Ectodermal cell (in vitro differentiated cells): ENCODE measurements at regions not wholly inside any gene's neighbourhood (a gene's known extent, or its start where the extent isn't known, plus 50 kb on each side); places are given as distances from the start of the nearest gene placed in this dataset.

Experiments used
- H3K27ac ChIP-seq: 2 replicates; pipeline ENCODE4 v1.7.0; 2013; ENCODE audit warnings: mild to moderate bottlenecking, low read depth, low read length; ENCODE audit not compliant: insufficient read depth, poor library complexity, severe bottlenecking
- H3K27me3 ChIP-seq: 2 replicates; pipeline ENCODE4 v1.7.0; 2013; ENCODE audit warnings: mild to moderate bottlenecking, low read length; ENCODE audit not compliant: insufficient read depth, control insufficient read depth, poor library complexity, severe bottlenecking
- H3K36me3 ChIP-seq: one replicate; pipeline ENCODE4 v1.7.0; 2013; ENCODE audit warnings: low read length; ENCODE audit not compliant: control insufficient read depth, insufficient read depth
- H3K4me1 ChIP-seq: one replicate; pipeline ENCODE4 v1.7.0; 2013; ENCODE audit warnings: low read length; ENCODE audit not compliant: control insufficient read depth, insufficient read depth
- H3K4me3 ChIP-seq: 2 replicates; pipeline ENCODE4 v1.7.0; 2013; ENCODE audit warnings: low read depth, low read length, control low read depth; ENCODE audit not compliant: insufficient read depth
- H3K9me3 ChIP-seq: 2 replicates; pipeline ENCODE4 v1.7.0; 2013; ENCODE audit warnings: mild to moderate bottlenecking, low read length, moderate library complexity; ENCODE audit not compliant: control insufficient read depth
- WGBS, 2 experiments: methylation state at CpG; one replicate each; pipeline ENCODE4 v1.1.7; 2013; ENCODE audit warnings: missing lambda C conversion rate in 2 of 2; 5-methylcytosine and 5-hydroxymethylcytosine counted together

DNA sequence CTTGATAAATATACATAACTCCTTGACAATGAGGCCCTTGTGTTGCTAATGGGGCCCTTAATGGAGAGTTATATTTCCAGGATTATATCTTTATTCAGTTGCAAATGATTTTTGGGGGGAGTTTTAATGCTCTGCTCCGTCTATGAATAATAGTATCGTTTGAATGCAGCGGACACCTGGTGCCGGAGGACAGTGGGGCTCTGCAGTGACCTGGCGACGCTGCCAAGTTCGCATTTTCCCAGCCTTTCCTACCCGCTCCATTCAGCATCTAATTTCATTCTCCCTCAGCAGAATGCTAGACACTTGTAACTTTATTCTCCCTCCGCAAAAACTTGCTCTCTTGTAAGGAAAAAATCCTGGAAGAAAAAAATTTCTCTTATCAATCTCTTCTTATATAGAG, 257.6 kb upstream of the SALL3 start:
- H3K9me3 ChIP-seq: no peaks in the 10 kb centered on the region
- no peak overlapping the region for H3K4me3 ChIP-seq
- no peaks in the 10 kb centered on the region for H3K36me3 ChIP-seq
- H3K27me3 ChIP-seq: peaks cover 9% of the 10 kb centered on the region
- H3K4me1 ChIP-seq: peaks cover 12% of the 10 kb centered on the region
- H3K27ac ChIP-seq: no peak overlapping the region
- 40 to 42% methylated on average over 8 to 9 of the region's 9 CpGs for WGBS, 2 experiments

DNA sequence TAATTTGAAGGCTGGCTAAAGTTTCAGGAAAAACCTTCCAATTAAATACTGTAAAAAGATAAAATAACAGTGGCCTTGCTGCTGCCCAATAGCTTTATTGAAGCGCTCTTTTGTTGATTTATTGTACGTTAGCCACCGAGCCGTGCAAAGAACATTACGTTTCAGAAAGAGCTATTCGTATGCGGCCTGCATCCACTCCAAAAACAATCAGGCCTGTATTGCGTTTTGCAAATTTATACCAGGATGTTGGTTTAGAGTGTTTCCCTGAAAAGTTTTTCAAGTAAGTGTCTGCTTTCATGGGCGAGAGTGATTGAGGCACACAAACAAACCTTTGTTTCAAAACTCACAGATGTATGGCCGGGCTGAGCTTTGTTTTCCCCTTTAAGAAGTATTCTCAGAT, 257.2 kb upstream of the SALL3 start:
- Histone ChIP-seq H3K4me1 (peaks cover 12% of the 10 kb centered on the region), H3K9me3 (no peaks in the 10 kb centered on the region), H3K36me3 (no peaks in the 10 kb centered on the region), H3K27me3 (peaks cover 9% of the 10 kb centered on the region), H3K4me3 (no peak overlapping the region), H3K27ac (no peak overlapping the region)
- 58 to 65% methylated on average over 9 to 10 of the region's 10 CpGs for WGBS, 2 experiments

DNA sequence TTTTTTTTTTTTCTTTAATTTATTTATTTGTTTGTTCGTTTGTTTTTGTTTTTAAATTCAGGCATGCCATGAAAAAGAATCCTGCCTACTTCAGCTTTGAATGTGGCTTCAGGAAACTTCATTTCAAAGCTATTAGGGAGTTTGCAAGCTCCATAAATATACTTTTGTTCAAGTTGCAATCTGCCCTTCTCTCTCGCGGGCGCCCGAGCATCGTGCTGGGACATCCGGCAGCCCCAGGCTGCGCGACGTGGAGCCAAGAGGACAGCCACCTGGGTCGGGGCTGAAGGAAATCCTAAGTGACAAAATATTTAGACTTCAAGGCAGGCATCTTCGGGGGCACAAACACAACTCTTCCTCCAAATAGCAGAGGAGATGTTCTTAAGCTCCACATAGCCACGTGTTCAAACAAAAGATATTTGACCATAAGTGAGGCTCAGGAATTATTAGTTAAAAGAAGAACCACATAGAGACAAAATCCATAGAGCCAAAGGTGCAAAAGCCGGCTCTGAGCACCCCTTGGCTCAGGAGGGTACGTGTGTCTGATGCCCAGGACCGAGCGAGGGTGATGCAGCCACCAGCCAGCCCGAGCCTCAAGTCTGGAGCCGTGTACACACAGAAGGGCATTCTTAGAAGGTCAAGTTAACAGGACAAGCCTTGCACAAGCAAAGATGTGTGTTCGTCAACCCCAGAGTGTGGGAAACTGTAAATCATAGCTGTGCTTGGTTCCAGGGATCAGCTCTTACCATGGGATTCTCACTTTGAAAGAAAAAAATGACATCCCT, 256.5 kb upstream of the SALL3 start:
- Histone ChIP-seq H3K4me1 (peaks cover 12% of the 10 kb centered on the region), H3K27me3 (peaks cover 9% of the 10 kb centered on the region), H3K4me3 (no peak overlapping the region), H3K36me3 (no peaks in the 10 kb centered on the region), H3K27ac (no peak overlapping the region), H3K9me3 (no peaks in the 10 kb centered on the region)
- WGBS, 2 experiments: 87 to 89% methylated on average over 19 to 20 of the region's 20 CpGs

DNA sequence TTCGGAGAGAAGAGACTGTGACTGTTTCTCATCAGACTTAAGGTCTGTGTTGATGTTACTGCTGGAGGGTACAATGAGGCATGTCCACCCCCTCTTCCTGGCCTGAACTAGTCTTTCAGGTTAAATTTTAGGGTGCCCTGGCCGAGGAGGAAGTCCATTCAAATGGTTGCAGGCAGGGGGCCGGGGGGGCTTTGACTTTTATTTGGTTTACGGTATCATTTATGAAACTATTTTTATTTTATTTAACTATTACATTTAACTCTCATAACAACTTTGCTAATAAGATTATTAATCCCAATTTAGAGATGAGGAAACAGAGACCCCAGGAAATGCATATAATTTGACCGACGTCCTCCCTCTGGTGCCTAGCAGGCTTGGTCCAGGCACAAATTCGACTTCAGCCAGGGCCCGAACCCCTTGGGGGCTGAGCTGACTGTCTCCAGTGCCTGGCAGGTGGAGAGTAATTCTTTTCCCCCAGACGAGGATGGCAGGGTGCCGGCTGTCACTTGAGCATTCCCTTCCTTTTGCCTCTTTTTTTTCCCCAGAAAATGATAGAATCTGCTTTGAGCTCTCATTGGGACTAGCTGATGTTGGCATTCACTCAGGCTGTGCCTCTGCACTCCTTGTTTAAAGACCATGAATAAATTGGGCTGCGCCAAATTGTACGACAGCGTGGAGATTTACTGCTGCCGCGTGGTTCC, 255.3 kb upstream of the SALL3 start:
- H3K27ac ChIP-seq: no peak overlapping the region
- 80 to 89% methylated on average over 13 of the region's 15 CpGs for WGBS, 2 experiments
- H3K27me3 ChIP-seq: peaks cover 9% of the 10 kb centered on the region
- no peak overlapping the region for H3K4me3 ChIP-seq
- no peaks in the 10 kb centered on the region for H3K36me3 ChIP-seq
- H3K4me1 ChIP-seq: peaks cover 12% of the 10 kb centered on the region
- no peaks in the 10 kb centered on the region for H3K9me3 ChIP-seq

DNA sequence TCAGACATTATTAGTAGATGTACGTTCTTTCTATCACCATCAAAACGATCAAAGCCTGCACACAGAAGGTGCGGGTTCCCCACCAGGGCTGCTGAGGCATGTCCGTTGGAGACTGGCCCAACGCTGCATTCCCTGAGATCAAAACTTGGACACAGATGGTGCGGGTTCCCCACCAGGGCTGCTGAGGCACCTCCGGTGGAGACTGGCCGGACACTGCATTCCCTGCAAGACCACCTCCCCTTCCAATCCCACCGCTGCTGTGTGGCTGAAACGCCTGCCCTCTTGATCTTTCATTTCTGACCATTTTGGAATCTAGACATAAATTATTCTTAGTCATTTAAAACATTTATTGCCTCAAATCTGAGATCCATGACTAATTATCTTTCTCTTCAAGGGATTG, 254.2 kb upstream of the SALL3 start:
- H3K36me3 ChIP-seq: no peaks in the 10 kb centered on the region
- H3K27me3 ChIP-seq: peaks cover 9% of the 10 kb centered on the region
- H3K4me1 ChIP-seq: peaks cover 12% of the 10 kb centered on the region
- 93 to 95% methylated on average over 10 of the region's 10 CpGs for WGBS, 2 experiments
- no peak overlapping the region for H3K4me3 ChIP-seq
- H3K9me3 ChIP-seq: no peaks in the 10 kb centered on the region
- H3K27ac ChIP-seq: no peak overlapping the region

DNA sequence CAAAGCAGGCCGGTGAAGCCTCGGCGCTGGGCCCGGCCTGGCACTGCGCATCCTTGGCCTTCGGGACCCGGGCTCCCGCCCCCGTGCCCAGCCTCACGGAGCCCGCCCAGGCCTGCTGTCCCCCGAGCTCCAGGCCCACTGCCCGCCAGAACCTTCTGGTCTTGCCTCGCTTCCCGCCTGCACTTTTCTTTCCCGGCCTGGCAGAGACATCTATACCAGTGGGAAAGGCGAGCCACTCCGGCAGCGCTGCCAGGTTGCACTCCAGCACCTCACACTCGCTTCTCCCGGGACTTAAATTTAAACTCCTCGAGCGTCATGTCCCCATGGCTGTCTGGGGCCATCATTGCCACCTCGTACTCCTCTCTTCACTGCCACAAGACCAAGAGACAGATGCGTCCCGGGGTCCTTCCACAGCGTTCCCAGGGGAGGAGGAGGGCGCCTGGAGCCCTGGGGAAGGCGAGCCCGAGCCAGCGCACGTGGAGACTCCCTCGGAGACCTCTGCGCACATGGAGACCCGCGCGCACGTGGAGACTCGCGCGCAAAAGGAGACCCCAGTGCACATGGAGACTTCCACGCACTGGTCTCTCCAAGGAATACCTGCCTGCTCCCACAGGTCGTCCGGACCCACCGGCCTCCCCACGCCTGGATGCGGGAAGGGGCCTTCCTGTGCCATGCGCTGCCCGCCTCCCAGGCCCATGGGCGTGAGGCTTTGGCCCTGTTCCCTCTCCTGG, 253.1 kb upstream of the SALL3 start:
- 96% methylated on average over 50 of the region's 50 CpGs for WGBS, 2 experiments
- no peaks in the 10 kb centered on the region for H3K9me3 ChIP-seq
- no peak overlapping the region for H3K27ac ChIP-seq
- H3K4me1 ChIP-seq: peaks cover 2% of the 10 kb centered on the region
- H3K36me3 ChIP-seq: no peaks in the 10 kb centered on the region
- no peak overlapping the region for H3K4me3 ChIP-seq
- H3K27me3 ChIP-seq: peaks cover 5% of the 10 kb centered on the region

DNA sequence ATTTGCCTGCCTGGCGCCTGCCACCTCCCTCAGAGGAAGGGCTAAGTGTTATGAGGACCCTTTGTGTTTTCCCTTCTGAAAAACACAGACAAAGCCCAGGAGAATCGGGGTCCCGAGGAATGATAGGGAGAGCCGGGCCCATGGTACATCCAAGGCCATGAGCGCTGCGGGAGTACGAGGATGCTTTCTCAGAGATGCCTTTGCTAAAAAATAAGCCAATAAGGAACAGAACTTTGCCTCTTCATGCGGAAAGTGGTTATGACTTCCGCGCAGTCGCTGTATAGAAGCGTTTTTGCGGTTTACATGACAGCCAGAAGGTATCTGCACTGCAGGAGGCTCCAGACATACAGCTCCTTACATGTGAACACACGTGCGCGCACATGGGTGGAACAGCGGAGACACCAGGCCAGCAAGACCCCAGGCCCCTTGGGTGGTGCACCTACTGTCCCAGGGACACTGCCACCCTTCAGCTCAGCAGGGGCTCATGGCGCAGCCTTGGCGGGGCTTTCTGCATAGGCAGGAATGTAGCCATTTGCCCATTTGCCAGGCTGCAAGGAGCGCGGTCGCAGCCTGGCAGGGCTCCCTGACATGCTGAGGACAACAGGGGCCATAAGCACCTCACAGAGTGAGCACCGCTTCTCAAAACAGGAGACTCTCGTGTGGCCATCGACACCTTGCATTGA, 252.4 kb upstream of the SALL3 start:
- Histone ChIP-seq H3K27me3 (no peaks in the 10 kb centered on the region), H3K4me1 (no peaks in the 10 kb centered on the region), H3K36me3 (no peaks in the 10 kb centered on the region), H3K27ac (no peak overlapping the region), H3K9me3 (no peaks in the 10 kb centered on the region), H3K4me3 (no peak overlapping the region)
- 96 to 97% methylated on average over 25 of the region's 25 CpGs for WGBS, 2 experiments

DNA sequence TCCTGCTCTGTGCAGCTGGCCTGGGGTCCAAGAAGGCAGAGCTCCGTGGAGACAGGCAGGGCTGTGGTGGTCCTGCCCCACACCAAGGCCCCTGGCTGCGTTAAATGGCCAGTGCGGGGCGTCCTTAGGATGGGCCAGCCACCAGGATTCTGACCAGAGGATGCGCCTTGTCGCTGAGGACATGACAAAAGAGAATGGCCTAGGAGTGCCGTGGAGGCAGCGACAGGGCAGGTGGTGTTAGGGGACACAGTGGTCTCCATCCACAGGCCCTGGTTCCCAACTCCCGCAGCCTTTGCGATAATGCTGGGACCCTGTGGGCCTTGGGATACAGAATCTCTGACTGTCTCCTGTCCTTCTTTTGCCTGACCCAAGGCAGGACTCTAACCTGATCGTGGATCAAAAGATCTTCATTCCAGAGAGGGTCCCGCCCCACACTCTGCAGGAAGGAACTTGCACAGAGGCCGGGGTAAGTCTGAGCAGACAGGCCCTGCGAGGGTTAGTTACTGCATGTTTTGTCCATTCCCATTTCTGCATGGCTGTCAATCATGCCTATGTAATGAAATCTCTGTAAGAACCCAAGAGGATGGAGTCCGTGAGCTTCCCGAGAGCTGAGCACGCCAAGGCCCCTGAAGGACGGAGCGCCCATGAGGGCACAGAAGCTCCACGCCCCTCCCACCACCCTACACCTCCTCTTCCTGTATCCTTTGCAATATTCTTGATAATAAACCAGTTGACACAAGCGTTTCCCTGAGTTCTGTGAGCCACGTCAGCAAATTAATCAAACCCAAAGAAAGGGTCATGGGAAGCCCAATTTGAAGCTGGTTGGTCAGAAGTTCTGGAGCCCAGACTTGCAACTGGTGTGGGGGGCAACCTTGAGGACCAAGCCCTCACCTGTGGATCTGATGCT, 251.5 kb upstream of the SALL3 start:
- WGBS, 2 experiments: 93 to 94% methylated on average over 22 of the region's 22 CpGs

DNA sequence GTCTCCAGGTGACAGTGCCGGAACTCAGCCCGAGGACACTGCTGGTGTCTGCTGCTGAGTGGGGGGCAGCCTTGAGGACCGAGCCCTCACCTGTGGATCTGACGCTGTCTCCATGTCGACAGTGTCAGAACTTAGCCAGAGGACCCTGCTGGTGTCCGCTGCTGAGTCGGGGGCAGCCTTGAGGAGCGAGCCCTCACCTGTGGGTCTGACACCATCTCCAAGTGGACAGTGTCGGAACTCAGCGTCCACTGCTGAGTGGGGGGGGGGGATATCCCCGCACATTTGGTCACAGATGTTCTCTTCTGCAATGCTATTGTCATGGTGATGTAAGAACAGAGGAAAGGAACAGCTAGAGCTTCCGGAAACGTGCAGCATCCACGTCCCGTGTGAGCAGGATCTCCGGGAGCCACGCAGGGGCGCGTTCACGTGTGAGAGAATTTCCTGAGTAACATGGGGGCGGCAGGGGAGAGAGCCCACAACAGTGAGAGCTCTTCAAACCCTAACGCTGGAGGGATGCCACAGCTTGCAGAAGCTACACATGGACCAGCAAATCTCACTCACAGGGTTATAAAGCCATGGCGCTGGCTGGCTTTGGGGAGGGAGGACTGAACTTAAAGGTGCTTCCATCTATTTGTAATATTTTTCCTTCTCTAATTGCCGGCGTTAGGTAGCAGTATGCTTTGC, 250.7 kb upstream of the SALL3 start:
- no peaks in the 10 kb centered on the region for H3K27me3 ChIP-seq
- H3K27ac ChIP-seq: no peak overlapping the region

More for the DNA sequence above, 251.5 kb upstream of the SALL3 start:
- no peaks in the 10 kb centered on the region for H3K9me3 ChIP-seq
- no peaks in the 10 kb centered on the region for H3K4me1 ChIP-seq
- H3K27me3 ChIP-seq: no peaks in the 10 kb centered on the region
- H3K4me3 ChIP-seq: no peak overlapping the region
- no peaks in the 10 kb centered on the region for H3K36me3 ChIP-seq
- H3K27ac ChIP-seq: no peak overlapping the region

More for the DNA sequence above, 250.7 kb upstream of the SALL3 start:
- H3K9me3 ChIP-seq: no peaks in the 10 kb centered on the region
- H3K4me1 ChIP-seq: no peaks in the 10 kb centered on the region
- no peaks in the 10 kb centered on the region for H3K36me3 ChIP-seq
- H3K4me3 ChIP-seq: no peak overlapping the region
- 95% methylated on average over 25 of the region's 25 CpGs for WGBS, 2 experiments
